GM19328 (cell line): ENCODE measurements at regions not wholly inside any gene's neighbourhood (a gene's known extent, or its start where the extent isn't known, plus 50 kb on each side); places are given as distances from the start of the nearest gene placed in this dataset.

Experiments
- ATAC-seq: cut with Tn5 transposase; IDR thresholded peaks from one replicate; pipeline ENCODE4 v1.9.1; 2021; ENCODE audit warnings: mild to moderate bottlenecking, moderate library complexity; ENCODE audit not compliant: unreplicated experiment

GRCh38 chr17:77481476-77482374, 341.0 kb downstream of the SEC14L1 start:
- no peak for ATAC-seq

DNA sequence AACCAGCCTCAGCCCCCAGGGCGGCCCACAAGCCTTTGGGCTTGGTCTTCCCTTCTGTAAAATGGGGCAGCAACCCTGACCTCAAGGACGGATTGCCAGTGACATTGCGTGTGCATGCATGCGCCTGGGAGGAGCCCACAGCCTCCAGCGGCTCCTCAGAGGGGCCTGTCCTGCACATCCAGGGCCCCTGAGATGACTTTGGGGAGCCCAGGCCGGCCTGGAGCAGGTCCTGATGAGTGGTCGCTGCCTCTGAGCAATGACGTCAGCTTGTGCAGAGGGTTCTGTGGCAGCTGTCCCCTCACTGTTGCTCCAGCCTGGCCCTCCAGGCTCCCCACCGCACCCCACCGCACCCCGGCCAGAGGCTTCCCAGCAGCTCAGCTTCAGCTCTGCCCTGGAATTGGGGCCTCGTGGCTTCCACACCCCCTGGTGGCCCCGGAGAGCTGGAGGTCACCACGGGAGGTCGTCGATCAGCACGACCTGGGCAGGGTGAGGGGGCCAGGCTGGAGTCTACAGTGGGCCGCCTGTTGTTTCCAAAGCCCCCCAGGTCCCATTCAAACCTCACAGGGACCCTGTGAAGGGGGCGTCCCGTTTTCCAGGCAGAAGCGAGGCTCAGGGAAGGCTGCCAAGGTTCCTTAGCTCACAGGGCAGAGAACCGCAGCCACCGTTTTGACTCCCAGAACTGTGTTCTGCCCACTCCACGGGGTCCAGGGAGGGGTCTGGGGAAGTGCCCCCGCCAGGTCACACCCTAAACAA, 341.8 kb downstream of the SEC14L1 start:
- ATAC-seq: no peak

GRCh38 chr17:77483128-77483598, 342.4 kb downstream of the SEC14L1 start:
- ATAC-seq: no peak

DNA sequence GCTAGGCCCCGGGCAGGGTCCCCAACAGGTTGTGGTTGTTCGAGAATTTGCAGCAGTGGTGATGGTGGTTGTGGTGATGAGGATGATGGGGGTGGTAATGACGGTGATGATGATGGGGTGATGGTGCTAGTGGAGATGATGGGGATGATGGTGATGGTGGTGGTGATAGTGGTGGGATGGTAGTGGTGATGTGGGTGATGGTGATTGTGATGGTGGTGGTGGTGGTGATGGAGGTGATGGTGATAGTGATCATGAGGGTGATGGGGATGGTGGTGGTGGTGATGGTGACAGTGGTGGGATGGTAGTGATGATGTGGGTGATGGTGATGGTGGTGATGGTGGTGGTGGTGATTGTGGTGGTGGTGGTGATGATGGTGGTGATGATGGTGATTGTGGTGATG, 343.3 kb downstream of the SEC14L1 start:
- ATAC-seq: no peak

GRCh38 chr17:77485089-77485833, 344.5 kb downstream of the SEC14L1 start:
- no peak for ATAC-seq

DNA sequence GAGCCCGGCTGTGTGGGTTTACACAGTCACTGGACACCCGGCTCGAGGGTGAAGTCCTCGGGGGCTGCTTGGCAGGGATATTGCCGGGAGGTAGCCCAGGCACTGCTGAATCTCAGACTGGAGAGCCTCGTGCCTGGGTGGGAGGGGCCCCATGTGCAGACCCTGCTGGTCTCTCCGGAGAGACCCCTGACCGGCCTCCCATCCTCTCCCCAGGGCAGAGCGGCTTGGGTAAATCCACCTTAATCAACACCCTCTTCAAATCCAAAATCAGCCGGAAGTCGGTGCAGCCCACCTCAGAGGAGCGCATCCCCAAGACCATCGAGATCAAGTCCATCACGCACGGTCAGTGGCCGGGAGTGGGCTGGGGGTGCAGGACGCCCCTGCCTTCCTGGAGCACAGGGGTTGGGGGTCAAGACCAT, 346.5 kb downstream of the SEC14L1 start:
- ATAC-seq: no peak

DNA sequence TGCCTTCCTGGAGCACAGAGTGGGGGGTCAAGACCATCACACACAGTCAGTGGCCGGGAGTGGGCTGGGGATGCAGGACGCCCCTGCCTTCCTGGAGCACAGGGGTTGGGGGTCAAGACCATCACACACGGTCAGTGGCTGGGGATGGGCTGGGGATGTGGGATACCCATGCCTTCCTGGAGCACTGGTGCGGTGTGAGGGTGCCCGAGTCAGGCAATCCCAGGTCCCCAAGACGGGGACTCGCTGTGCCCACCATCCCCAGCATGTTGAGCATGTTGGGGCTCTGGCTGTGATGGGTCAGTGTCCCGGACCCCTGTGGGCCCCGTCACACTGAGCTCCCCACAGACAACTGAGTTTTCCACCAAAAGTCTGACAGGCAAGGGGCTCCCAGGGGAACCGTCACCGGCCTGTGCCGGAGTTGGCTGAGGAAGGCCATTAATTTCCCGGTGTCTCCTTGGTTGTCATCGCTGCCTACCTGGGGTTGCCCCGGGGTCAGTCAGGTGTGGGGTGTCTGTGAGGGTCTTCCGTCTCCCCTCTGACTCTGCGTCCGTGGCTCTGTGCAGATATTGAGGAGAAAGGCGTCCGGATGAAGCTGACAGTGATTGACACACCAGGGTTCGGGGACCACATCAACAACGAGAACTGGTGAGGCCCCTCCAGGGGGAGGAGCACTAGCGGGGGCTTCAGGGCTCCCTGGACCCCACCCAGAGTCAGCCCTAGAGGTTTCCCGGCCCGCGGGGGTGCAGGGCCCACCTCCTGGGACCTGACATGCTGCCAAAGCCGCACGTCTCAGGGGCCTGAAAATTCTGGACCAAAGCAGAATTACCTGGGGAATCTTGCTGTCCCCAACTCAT, 347.1 kb downstream of the SEC14L1 start:
- no peak for ATAC-seq

DNA sequence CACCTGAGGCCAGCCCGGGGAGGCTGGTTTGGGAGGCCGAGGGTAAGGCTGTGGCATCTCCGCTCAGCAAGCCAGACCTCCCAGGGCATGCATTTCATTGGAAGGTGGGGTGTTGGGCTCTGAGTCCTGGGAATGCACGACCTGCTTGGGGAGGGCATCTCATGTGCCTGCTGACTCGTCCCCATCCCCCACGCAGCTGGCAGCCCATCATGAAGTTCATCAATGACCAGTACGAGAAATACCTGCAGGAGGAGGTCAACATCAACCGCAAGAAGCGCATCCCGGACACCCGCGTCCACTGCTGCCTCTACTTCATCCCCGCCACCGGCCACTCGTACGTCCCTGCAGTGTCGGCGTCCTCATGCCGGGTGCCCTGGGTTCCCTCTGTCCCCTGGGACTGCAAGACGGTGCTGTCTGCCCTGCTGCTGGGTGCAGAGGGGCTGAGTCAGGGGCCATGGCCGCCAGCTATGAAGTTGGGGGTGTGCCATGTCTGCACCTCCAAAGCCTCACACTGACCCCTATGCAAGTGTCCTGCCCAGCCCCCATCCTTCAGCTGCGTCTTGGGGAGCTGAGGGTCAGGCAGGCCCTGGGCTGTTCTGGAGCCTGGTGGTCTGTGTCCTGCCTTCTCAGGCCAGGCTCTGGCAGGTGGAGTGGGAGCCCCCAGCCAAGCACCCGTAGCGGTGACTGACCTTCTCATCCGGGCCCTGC, 347.9 kb downstream of the SEC14L1 start:
- no peak for ATAC-seq

- no peak for ATAC-seq
Observed at GRCh38 chr17:77489239-77489892, 348.6 kb downstream of the SEC14L1 start.

- no peak for ATAC-seq
Observed at GRCh38 chr17:77489893-77490255, 349.1 kb downstream of the SEC14L1 start.

GRCh38 chr17:77490361-77491183, 349.8 kb downstream of the SEC14L1 start:
- ATAC-seq: no peak

GRCh38 chr17:77491921-77492445, 351.2 kb downstream of the SEC14L1 start:
- no peak for ATAC-seq

GRCh38 chr17:77492446-77493237, 351.9 kb downstream of the SEC14L1 start:
- no peak for ATAC-seq

DNA sequence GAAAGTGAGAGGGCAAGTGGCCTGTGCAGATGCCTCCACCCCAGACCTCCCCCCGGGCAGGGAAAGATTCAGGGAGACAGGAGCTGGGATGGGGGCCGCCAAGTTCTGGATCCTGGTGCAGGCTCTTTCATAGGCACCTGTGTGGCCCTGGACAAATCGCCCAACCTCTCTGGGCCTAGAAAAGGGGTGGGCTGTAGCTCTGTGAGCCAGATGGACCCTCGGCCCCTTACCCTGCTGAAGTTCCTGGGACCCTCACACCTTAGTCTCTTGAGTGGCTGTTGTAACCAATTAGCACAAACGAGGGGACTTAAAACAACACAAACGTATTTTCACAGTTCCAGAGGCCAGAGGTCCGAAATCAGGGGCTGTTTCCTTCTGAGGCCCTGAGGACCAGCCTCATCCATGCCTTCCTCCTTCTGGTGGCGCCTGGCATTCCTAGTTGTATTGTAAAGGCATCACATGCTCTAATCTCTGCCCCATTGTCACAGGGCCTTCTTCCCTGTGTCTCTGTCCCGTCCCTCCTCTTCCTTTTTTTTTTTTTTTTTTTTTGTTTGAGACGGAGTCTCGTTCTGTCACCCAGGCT, 352.6 kb downstream of the SEC14L1 start:
- ATAC-seq: no peak

GRCh38 chr17:77493901-77494663, 353.3 kb downstream of the SEC14L1 start:
- ATAC-seq: no peak
